GM23338 (cell line): ENCODE measurements at regions not wholly inside any gene's neighbourhood (a gene's known extent, or its start where the extent isn't known, plus 50 kb on each side); places are given as distances from the start of the nearest gene placed in this dataset.

Source experiments
- ATAC-seq: fragments of 200-7000 bp; cut with Tn5 transposase; 3 replicates; pipeline ENCODE4 v1.9.1; 2020
- DNase-seq: peaks from one replicate; pipeline ENCODE4 v3.0.0-alpha.2; 2015; ENCODE audit warnings: low spot score
- H2AFZ ChIP-seq: fragments of 200-600 bp; sonication (generic); 2 replicates; pipeline ENCODE4 v1.8.0; 2016; ENCODE audit warnings: antibody characterized with exemption, mild to moderate bottlenecking, moderate library complexity
- H3F3A ChIP-seq: fragments of 200-600 bp; sonication (generic); replicated peaks from 2 replicates; pipeline ENCODE4 v1.8.0; 2017; ENCODE audit warnings: antibody characterized with exemption, mixed run types, low read depth
- H3K27ac ChIP-seq: fragments of 200-600 bp; sonication (generic); 2 replicates; pipeline ENCODE4 v1.6.1; 2016; ENCODE audit warnings: low read depth
- H3K27me3 ChIP-seq: fragments of 200-600 bp; sonication (generic); 2 replicates; pipeline ENCODE4 v1.8.0; 2016; ENCODE audit warnings: mild to moderate bottlenecking, mixed run types, moderate library complexity; ENCODE audit not compliant: insufficient read depth
- H3K36me3 ChIP-seq: fragments of 200-600 bp; sonication (generic); 2 replicates; pipeline ENCODE4 v1.8.0; 2016; ENCODE audit warnings: mild to moderate bottlenecking; ENCODE audit not compliant: insufficient read depth
- H3K4me1 ChIP-seq: fragments of 200-600 bp; sonication (generic); 2 replicates; pipeline ENCODE4 v1.8.0; 2016; ENCODE audit warnings: mild to moderate bottlenecking, moderate library complexity; ENCODE audit not compliant: insufficient read depth
- H3K4me2 ChIP-seq: fragments of 200-600 bp; sonication (generic); 2 replicates; pipeline ENCODE4 v1.7.1; 2017; ENCODE audit warnings: mixed run types
- H3K4me3 ChIP-seq: fragments of 200-600 bp; sonication (generic); 2 replicates; pipeline ENCODE4 v1.6.1; 2016; ENCODE audit warnings: mixed run types
- H3K79me2 ChIP-seq: fragments of 200-600 bp; sonication (generic); replicated peaks from 2 replicates; pipeline ENCODE4 v1.8.0; 2017; ENCODE audit warnings: mild to moderate bottlenecking; ENCODE audit not compliant: insufficient read depth
- H3K9me2 ChIP-seq: fragments of 200-600 bp; sonication (generic); 2 replicates; pipeline ENCODE4 v1.8.0; 2017; ENCODE audit not compliant: insufficient read depth
- H4K20me1 ChIP-seq: fragments of 200-600 bp; sonication (generic); replicated peaks from 2 replicates; pipeline ENCODE4 v1.8.0; 2017; ENCODE audit warnings: mild to moderate bottlenecking; ENCODE audit not compliant: insufficient read depth
- H3K27ac Mint-ChIP-seq: 2 replicates; pipeline ENCODE4 v1.8.0; 2020; ENCODE audit warnings: inconsistent platforms, mild to moderate bottlenecking, moderate library complexity, mixed read lengths
- H3K27me3 Mint-ChIP-seq: 3 replicates; pipeline ENCODE4 v1.8.0; 2022; ENCODE audit warnings: low read depth, mild to moderate bottlenecking, moderate library complexity, mixed read lengths, inconsistent platforms; ENCODE audit not compliant: insufficient read depth, poor library complexity
- H3K36me3 Mint-ChIP-seq: 3 replicates; pipeline ENCODE4 v1.8.0; 2021; ENCODE audit warnings: low read depth, mild to moderate bottlenecking, inconsistent platforms, moderate library complexity, mixed read lengths
- H3K4me1 Mint-ChIP-seq: 3 replicates; pipeline ENCODE4 v1.8.0; 2020; ENCODE audit warnings: mild to moderate bottlenecking, inconsistent platforms, mixed read lengths
- H3K4me3 Mint-ChIP-seq: 3 replicates; pipeline ENCODE4 v1.8.0; 2021; ENCODE audit warnings: moderate library complexity, mild to moderate bottlenecking, inconsistent platforms, mixed read lengths
- H3K9me3 Mint-ChIP-seq: 3 replicates; pipeline ENCODE4 v1.8.0; 2020; ENCODE audit warnings: moderate library complexity, mild to moderate bottlenecking, inconsistent platforms, mixed read lengths
- CREB1 ChIP-seq: fragments of 250-450 bp; sonication (Bioruptor Pico); IDR thresholded peaks from 2 replicates; pipeline ENCODE4 v1.5.0; 2020; ENCODE audit warnings: low read depth, mild to moderate bottlenecking, moderate library complexity
- CTCF ChIP-seq, 2 experiments: fragments of 200-600 bp in 1 of 2; sonication (generic) in 1 of 2; conservative IDR thresholded peaks; 2 replicates each; pipeline versions ENCODE4 v1.5.1 to v1.6.1; 2016 to 2017; ENCODE audit warnings: antibody characterized with exemption in 2 of 2, low read depth in 2 of 2, mild to moderate bottlenecking in 2 of 2, moderate library complexity in 1 of 2
- ETS1 ChIP-seq: IDR thresholded peaks from 2 replicates; pipeline ENCODE4 v1.6.1; 2016; ENCODE audit warnings: antibody characterized with exemption
- JUNB ChIP-seq: IDR thresholded peaks from one replicate; pipeline ENCODE4 v1.6.1; 2016; ENCODE audit warnings: antibody characterized with exemption; ENCODE audit not compliant: unreplicated experiment
- NANOG ChIP-seq: IDR thresholded peaks from 2 replicates; pipeline ENCODE4 v1.6.1; 2016; ENCODE audit warnings: antibody characterized with exemption, borderline replicate concordance
- REST ChIP-seq: IDR thresholded peaks from one replicate; pipeline ENCODE4 v1.6.1; 2018; ENCODE audit warnings: antibody characterized with exemption; ENCODE audit not compliant: unreplicated experiment
- STAT1 ChIP-seq: IDR thresholded peaks from one replicate; pipeline ENCODE4 v1.6.1; 2016; ENCODE audit warnings: antibody characterized with exemption; ENCODE audit not compliant: unreplicated experiment
- ZNF114 ChIP-seq: fragments of 250-450 bp; sonication (Bioruptor Pico); IDR thresholded peaks from 2 replicates; pipeline ENCODE4 v1.5.0; 2020; ENCODE audit warnings: mild to moderate bottlenecking, moderate library complexity
- ZNF331 ChIP-seq: fragments of 250-450 bp; sonication (Bioruptor Pico); IDR thresholded peaks from 2 replicates; pipeline ENCODE4 v1.5.0; 2020; ENCODE audit warnings: low read depth, mild to moderate bottlenecking, moderate library complexity
- ZNF462 ChIP-seq: fragments of 250-450 bp; sonication (Bioruptor Pico); IDR thresholded peaks from 2 replicates; pipeline ENCODE4 v1.5.0; 2020; ENCODE audit warnings: mild to moderate bottlenecking, moderate library complexity

- no peaks in the 10 kb centered on the region; the same call in 2 of the 3 replicates for H3K36me3 Mint-ChIP-seq
- peaks cover 2% of the 10 kb centered on the region for H3K27me3 Mint-ChIP-seq
- no peak for ATAC-seq
Measured at GRCh38 chr16:29148131-29148691, 163.4 kb downstream of the LAT start.

More at GRCh38 chr16:29148131-29148691, 163.4 kb downstream of the LAT start:
- Histone ChIP-seq H3K27ac (no peak overlapping the region), H3K9me2 (no peaks in the 10 kb centered on the region), H3K36me3 (no peaks in the 10 kb centered on the region), H3K4me3 (no peak overlapping the region), H4K20me1 (no peaks in the 10 kb centered on the region), H3K4me1 (no peaks in the 10 kb centered on the region), H2AFZ (no peak overlapping the region), H3K4me2 (no peak overlapping the region), H3K79me2 (no peaks in the 10 kb centered on the region), H3F3A (no peaks in the 10 kb centered on the region), H3K27me3 (no peaks in the 10 kb centered on the region)
- H3K4me3 Mint-ChIP-seq: no peak overlapping the region
- H3K4me1 Mint-ChIP-seq: no peaks in the 10 kb centered on the region
- H3K9me3 Mint-ChIP-seq: no peaks in the 10 kb centered on the region
- TF ChIP-seq ZNF114 (CRISPR knock-in tag): no peak
- TF ChIP-seq STAT1: no peak
- no peak for TF ChIP-seq NANOG
- no peak for TF ChIP-seq ETS1
- no peak for TF ChIP-seq REST
- no peak for TF ChIP-seq ZNF331 (CRISPR knock-in tag)
- TF ChIP-seq JUNB: no peak
- TF ChIP-seq CTCF (conservative IDR thresholded peaks at IDR 0.05; ENCODE audit: low read depth in 2 of 2): no peak
- no peak for TF ChIP-seq ZNF462 (CRISPR knock-in tag)
- TF ChIP-seq CREB1: no peak
- DNase-seq: no peak
- H3K27ac Mint-ChIP-seq: no peak overlapping the region
